H9 (cell line): ENCODE measurements at regions not wholly inside any gene's neighbourhood (a gene's known extent, or its start where the extent isn't known, plus 50 kb on each side); places are given as distances from the start of the nearest gene placed in this dataset.

Source experiments
- DNase-seq: peaks from one replicate; pipeline ENCODE4 v3.0.0-alpha.2; 2017
- H2AFZ ChIP-seq: one replicate; pipeline ENCODE4 v1.6.1; 2013; ENCODE audit warnings: mild to moderate bottlenecking, low read length, control low read depth, moderate library complexity
- H2AK5ac ChIP-seq: 2 replicates; pipeline ENCODE4 v1.6.1; 2013; ENCODE audit warnings: low read length, control low read depth, mixed read lengths; ENCODE audit not compliant: insufficient read length
- H2BK120ac ChIP-seq: one replicate; pipeline ENCODE4 v1.6.1; 2013; ENCODE audit warnings: low read depth, mild to moderate bottlenecking, low read length, control low read depth, inconsistent platforms; ENCODE audit not compliant: poor library complexity, severe bottlenecking
- H2BK12ac ChIP-seq: 2 replicates; pipeline ENCODE4 v1.6.1; 2013; ENCODE audit warnings: low read length, control low read depth, mixed read lengths, low read depth; ENCODE audit not compliant: insufficient read length
- H2BK15ac ChIP-seq: 2 replicates; pipeline ENCODE4 v1.6.1; 2013; ENCODE audit warnings: low read depth, low read length, control low read depth
- H2BK20ac ChIP-seq: one replicate; pipeline ENCODE4 v1.6.1; 2013; ENCODE audit warnings: low read depth, mild to moderate bottlenecking, low read length, control low read depth, inconsistent platforms; ENCODE audit not compliant: poor library complexity, severe bottlenecking
- H2BK5ac ChIP-seq: 2 replicates; pipeline ENCODE4 v1.6.1; 2013; ENCODE audit warnings: low read length, control low read depth, mixed read lengths; ENCODE audit not compliant: insufficient read length
- H3K14ac ChIP-seq: 2 replicates; pipeline ENCODE4 v1.6.1; 2013; ENCODE audit warnings: low read length, control low read depth; ENCODE audit not compliant: insufficient read depth
- H3K18ac ChIP-seq: 2 replicates; pipeline ENCODE4 v1.6.1; 2013; ENCODE audit warnings: low read depth, mild to moderate bottlenecking, mixed read lengths, low read length, control low read depth; ENCODE audit not compliant: insufficient read length
- H3K23ac ChIP-seq: 2 replicates; pipeline ENCODE4 v1.6.1; 2013; ENCODE audit warnings: low read length, control low read depth, mixed read lengths, low read depth; ENCODE audit not compliant: insufficient read length
- H3K23me2 ChIP-seq: 2 replicates; pipeline ENCODE4 v1.6.1; 2013; ENCODE audit warnings: low read depth, mild to moderate bottlenecking, mixed read lengths, low read length, control low read depth; ENCODE audit not compliant: insufficient read length, poor library complexity, severe bottlenecking
- H3K27ac ChIP-seq: 2 replicates; pipeline ENCODE4 v1.5.1; 2013; ENCODE audit warnings: low read length, control low read depth, mixed read lengths, low read depth; ENCODE audit not compliant: insufficient read length
- H3K27me3 ChIP-seq: 2 replicates; pipeline ENCODE4 v1.6.1; 2013; ENCODE audit warnings: low read length, control low read depth, inconsistent platforms; ENCODE audit not compliant: insufficient read depth
- H3K4ac ChIP-seq: 2 replicates; pipeline ENCODE4 v1.6.1; 2013; ENCODE audit warnings: low read depth, mild to moderate bottlenecking, control low read depth, inconsistent platforms, low read length, moderate library complexity
- H3K4me1 ChIP-seq: 2 replicates; pipeline ENCODE4 v1.6.1; 2013; ENCODE audit warnings: low read length, control low read depth, inconsistent platforms; ENCODE audit not compliant: insufficient read depth
- H3K4me2 ChIP-seq: 2 replicates; pipeline ENCODE4 v1.6.1; 2013; ENCODE audit warnings: low read length, control low read depth, mixed read lengths; ENCODE audit not compliant: insufficient read length, insufficient read depth
- H3K56ac ChIP-seq: 2 replicates; pipeline ENCODE4 v1.6.1; 2013; ENCODE audit warnings: low read depth, mild to moderate bottlenecking, mixed read lengths, low read length, control low read depth; ENCODE audit not compliant: insufficient read length
- H3K79me1 ChIP-seq: 2 replicates; pipeline ENCODE4 v1.6.1; 2013; ENCODE audit warnings: low read depth, mild to moderate bottlenecking, moderate library complexity, low read length, control low read depth, inconsistent platforms; ENCODE audit not compliant: insufficient read depth, poor library complexity, severe bottlenecking
- H3K79me2 ChIP-seq: 2 replicates; pipeline ENCODE4 v1.6.1; 2013; ENCODE audit warnings: low read length, control low read depth, inconsistent platforms; ENCODE audit not compliant: insufficient read depth
- H3K9ac ChIP-seq: 2 replicates; pipeline ENCODE4 v1.6.1; 2013; ENCODE audit warnings: low read length, control low read depth, mixed read lengths; ENCODE audit not compliant: insufficient read length; ENCODE audit errors: extremely low read depth
- H3K9me3 ChIP-seq: one replicate; pipeline ENCODE4 v1.6.1; 2013; ENCODE audit warnings: low read depth, low read length, inconsistent platforms; ENCODE audit not compliant: control insufficient read depth
- H3T11ph ChIP-seq: one replicate; pipeline ENCODE4 v1.6.1; 2013; ENCODE audit warnings: mild to moderate bottlenecking, low read length, control low read depth, inconsistent platforms
- H4K20me1 ChIP-seq: one replicate; pipeline ENCODE4 v1.6.1; 2013; ENCODE audit not compliant: control insufficient read depth, insufficient read length, insufficient read depth
- H4K5ac ChIP-seq: 2 replicates; pipeline ENCODE4 v1.6.1; 2013; ENCODE audit warnings: low read depth, mild to moderate bottlenecking, mixed read lengths, low read length, control low read depth; ENCODE audit not compliant: insufficient read length
- H4K8ac ChIP-seq: replicated peaks from 2 replicates; pipeline ENCODE4 v1.6.1; 2013; ENCODE audit warnings: low read length, control low read depth, mixed read lengths, low read depth; ENCODE audit not compliant: insufficient read length
- H4K91ac ChIP-seq: 2 replicates; pipeline ENCODE4 v1.6.1; 2013; ENCODE audit warnings: low read depth, mild to moderate bottlenecking, moderate library complexity, mixed read lengths, low read length, control low read depth; ENCODE audit not compliant: insufficient read length
- H3K27ac Mint-ChIP-seq, 3 experiments: 2 replicates in 2 of 3; 3 replicates in 1 of 3; pipeline ENCODE4 v1.8.0; 2020 to 2021; ENCODE audit warnings: mixed read lengths in 3 of 3, mild to moderate bottlenecking in 1 of 3, moderate library complexity in 1 of 3
- H3K27me3 Mint-ChIP-seq: 2 replicates; pipeline ENCODE4 v1.8.0; 2021; ENCODE audit warnings: low read depth, mild to moderate bottlenecking, moderate library complexity, mixed read lengths
- H3K36me3 Mint-ChIP-seq, 3 experiments: 2 replicates in 2 of 3; 3 replicates in 1 of 3; pipeline ENCODE4 v1.8.0; 2020 to 2021; ENCODE audit warnings: low read depth in 3 of 3, mixed read lengths in 3 of 3; ENCODE audit not compliant: insufficient read depth in 1 of 3
- H3K4me1 Mint-ChIP-seq, 2 experiments: 2 replicates each; pipeline ENCODE4 v1.8.0; 2020; ENCODE audit warnings: mixed read lengths in 2 of 2
- H3K4me3 Mint-ChIP-seq, 2 experiments: 2 replicates in 1 of 2; 3 replicates in 1 of 2; pipeline ENCODE4 v1.8.0; 2020 to 2021; ENCODE audit warnings: mild to moderate bottlenecking in 2 of 2, mixed read lengths in 2 of 2, moderate library complexity in 1 of 2
- H3K9me3 Mint-ChIP-seq, 2 experiments: 2 replicates in 1 of 2; 3 replicates in 1 of 2; pipeline ENCODE4 v1.8.0; 2020; ENCODE audit warnings: mild to moderate bottlenecking in 2 of 2, mixed read lengths in 2 of 2, moderate library complexity in 1 of 2
- WGBS: extraction: QIAGEN DNeasy Blood & Tissue Kit; methylation state at CpG from one replicate; pipeline ENCODE4 v1.1.7; 2013; ENCODE audit warnings: missing lambda C conversion rate, low lambda C conversion rate, mixed read lengths; ENCODE audit not compliant: insufficient read length; ENCODE audit errors: extremely low coverage; 5-methylcytosine and 5-hydroxymethylcytosine counted together
- TF ChIP-seq, protein P1 (sequence below): fragments of 200-600 bp; sonication (generic); conservative IDR thresholded peaks from 3 replicates; pipeline ENCODE4 v1.8.0; 2021; ENCODE audit warnings: antibody characterized with exemption, mild to moderate bottlenecking

GRCh38 chr1:65020774-65021173 lies 54.4 kb upstream of the JAK1 start:
- Histone ChIP-seq H3K14ac (no peak overlapping the region), H3K79me2 (no peaks in the 10 kb centered on the region), H3K18ac (no peak overlapping the region), H4K8ac (no peak overlapping the region), H4K5ac (no peak overlapping the region), H3K56ac (no peak overlapping the region), H3K9ac (no peak overlapping the region), H2BK120ac (no peak overlapping the region), H2BK12ac (no peak overlapping the region), H4K20me1 (no peaks in the 10 kb centered on the region), H3K23ac (no peak overlapping the region), H3K4me1 (peaks cover 1% of the 10 kb centered on the region), H3K79me1 (no peaks in the 10 kb centered on the region), H4K91ac (no peak overlapping the region), H2BK15ac (no peak overlapping the region), H3K4me2 (no peak overlapping the region), H2BK5ac (no peak overlapping the region), H2AK5ac (no peak overlapping the region), H3T11ph (no peak overlapping the region), H3K4ac (no peak overlapping the region), H3K23me2 (no peaks in the 10 kb centered on the region), H2AFZ (no peak overlapping the region), H3K9me3 (no peaks in the 10 kb centered on the region), H3K27me3 (no peaks in the 10 kb centered on the region), H3K27ac (no peak overlapping the region), H2BK20ac (no peak overlapping the region)
- no peak overlapping the region; a peak in 2 of 7 replicates for H3K27ac Mint-ChIP-seq
- WGBS = no CpG with 5 or more reads among the region's 1 CpG
- H3K36me3 Mint-ChIP-seq = peaks cover 0 to 5% (median 0%) of the 10 kb centered on the region in 3 experiments; a peak in 3 of 7 replicates
- TF ChIP-seq, protein P1, sequence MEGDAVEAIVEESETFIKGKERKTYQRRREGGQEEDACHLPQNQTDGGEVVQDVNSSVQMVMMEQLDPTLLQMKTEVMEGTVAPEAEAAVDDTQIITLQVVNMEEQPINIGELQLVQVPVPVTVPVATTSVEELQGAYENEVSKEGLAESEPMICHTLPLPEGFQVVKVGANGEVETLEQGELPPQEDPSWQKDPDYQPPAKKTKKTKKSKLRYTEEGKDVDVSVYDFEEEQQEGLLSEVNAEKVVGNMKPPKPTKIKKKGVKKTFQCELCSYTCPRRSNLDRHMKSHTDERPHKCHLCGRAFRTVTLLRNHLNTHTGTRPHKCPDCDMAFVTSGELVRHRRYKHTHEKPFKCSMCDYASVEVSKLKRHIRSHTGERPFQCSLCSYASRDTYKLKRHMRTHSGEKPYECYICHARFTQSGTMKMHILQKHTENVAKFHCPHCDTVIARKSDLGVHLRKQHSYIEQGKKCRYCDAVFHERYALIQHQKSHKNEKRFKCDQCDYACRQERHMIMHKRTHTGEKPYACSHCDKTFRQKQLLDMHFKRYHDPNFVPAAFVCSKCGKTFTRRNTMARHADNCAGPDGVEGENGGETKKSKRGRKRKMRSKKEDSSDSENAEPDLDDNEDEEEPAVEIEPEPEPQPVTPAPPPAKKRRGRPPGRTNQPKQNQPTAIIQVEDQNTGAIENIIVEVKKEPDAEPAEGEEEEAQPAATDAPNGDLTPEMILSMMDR = peak; percentile 61
- no peak overlapping the region for H3K4me3 Mint-ChIP-seq
- no peak for DNase-seq
- no peaks in the 10 kb centered on the region for H3K9me3 Mint-ChIP-seq
- no peaks in the 10 kb centered on the region; the same call in 1 of the 2 replicates for H3K27me3 Mint-ChIP-seq
- peaks cover under 1 to 3% of the 10 kb centered on the region in 2 experiments; a peak in 3 of 4 replicates for H3K4me1 Mint-ChIP-seq
